T follicular helper cell (primary cell): ENCODE measurements at regions not wholly inside any gene's neighbourhood (a gene's known extent, or its start where the extent isn't known, plus 50 kb on each side); places are given as distances from the start of the nearest gene placed in this dataset.

Experiments used
- DNase-seq: peaks from one replicate; pipeline ENCODE4 v3.0.0-alpha.2; 2020; ENCODE audit warnings: low read depth

- DNase-seq = no peak
Observed at GRCh38 chr10:130998046-130998435, 313.5 kb downstream of the TCERG1L start.

GRCh38 chr10:130998642-130999041 is 312.9 kb downstream of the TCERG1L start:
- no peak for DNase-seq

- no peak for DNase-seq
Observed at GRCh38 chr10:130999376-131000202, 311.9 kb downstream of the TCERG1L start.

GRCh38 chr10:131000244-131000643 is 311.3 kb downstream of the TCERG1L start:
- DNase-seq = no peak

- no peak for DNase-seq
Observed at GRCh38 chr10:131000743-131001142, 310.8 kb downstream of the TCERG1L start.

- DNase-seq = no peak
Observed at GRCh38 chr10:131001438-131001837, 310.1 kb downstream of the TCERG1L start.

GRCh38 chr10:131002031-131002861 is 309.3 kb downstream of the TCERG1L start:
- no peak for DNase-seq

- no peak for DNase-seq
Observed at GRCh38 chr10:131003455-131003854, 308.1 kb downstream of the TCERG1L start.

- no peak for DNase-seq
Observed at GRCh38 chr10:131004276-131004675, 307.2 kb downstream of the TCERG1L start.

GRCh38 chr10:131006458-131007256 is 304.9 kb downstream of the TCERG1L start:
- no peak for DNase-seq

GRCh38 chr10:131009791-131010190 is 301.7 kb downstream of the TCERG1L start:
- no peak for DNase-seq

GRCh38 chr10:131010965-131011575 is 300.5 kb downstream of the TCERG1L start:
- DNase-seq = no peak

- DNase-seq = no peak
Observed at GRCh38 chr10:131011936-131012640, 299.4 kb downstream of the TCERG1L start.

GRCh38 chr10:131012641-131012985 is 298.9 kb downstream of the TCERG1L start:
- no peak for DNase-seq

- no peak for DNase-seq
Observed at GRCh38 chr10:131013281-131013912, 298.1 kb downstream of the TCERG1L start.

GRCh38 chr10:131014271-131014670 is 297.2 kb downstream of the TCERG1L start:
- DNase-seq = no peak

GRCh38 chr10:131015271-131015670 is 296.2 kb downstream of the TCERG1L start:
- no peak for DNase-seq

GRCh38 chr10:131016556-131016955 is 295.0 kb downstream of the TCERG1L start:
- DNase-seq = no peak

GRCh38 chr10:131017566-131018285 is 293.8 kb downstream of the TCERG1L start:
- DNase-seq = no peak

- no peak for DNase-seq
Observed at GRCh38 chr10:131018886-131019500, 292.5 kb downstream of the TCERG1L start.
